Breast epithelium (tissue), 3 donors: ENCODE measurements at regions not wholly inside any gene's neighbourhood (a gene's known extent, or its start where the extent isn't known, plus 50 kb on each side); places are given as distances from the start of the nearest gene placed in this dataset.

ENCODE experiments used
- CTCF ChIP-seq, 3 donors: fragments of 450-650 bp; IDR thresholded peaks; one replicate each; pipeline ENCODE4 v1.5.1; 2016 to 2017; ENCODE audit warnings: antibody characterized with exemption in 3 of 3, mild to moderate bottlenecking in 3 of 3, moderate library complexity in 3 of 3
- POLR2A ChIP-seq: fragments of 450-650 bp; IDR thresholded peaks from one replicate; pipeline ENCODE4 v1.6.1; 2016; ENCODE audit warnings: antibody characterized with exemption, mild to moderate bottlenecking, moderate library complexity

DNA sequence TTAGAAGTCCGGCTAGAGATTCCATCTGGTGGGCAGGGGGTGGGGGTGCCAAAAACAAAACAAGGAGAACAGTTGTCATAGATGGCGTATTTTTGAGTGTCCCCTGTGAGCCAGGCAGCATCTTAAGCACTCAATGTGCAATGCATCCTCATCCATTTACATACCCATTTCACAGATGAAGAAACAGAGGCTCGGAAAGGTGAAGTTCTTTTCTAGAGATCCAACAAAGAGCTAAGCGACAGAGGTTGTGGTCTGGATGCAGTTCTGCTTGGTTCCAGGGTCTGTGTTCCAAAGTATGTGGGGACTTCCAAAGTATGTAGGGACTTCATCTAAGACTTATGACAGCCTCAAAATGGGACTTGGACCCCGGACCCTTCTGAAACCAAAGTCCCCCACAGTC lies 277.8 kb downstream of the MN1 start:
- TF ChIP-seq CTCF (IDR thresholded peaks at IDR 0.05): no peak
- TF ChIP-seq POLR2A: no peak
